Hepatic stellate cell (primary cell): ENCODE measurements at regions not wholly inside any gene's neighbourhood (a gene's known extent, or its start where the extent isn't known, plus 50 kb on each side); places are given as distances from the start of the nearest gene placed in this dataset.
A peak's percentile ranks its signal among the peaks of the same experiment; 100 is the strongest.

Experiments
- DNase-seq: peaks from one replicate; pipeline ENCODE4 v3.0.0; 2011; ENCODE audit warnings: low spot score

GRCh38 chr3:148642616-148643015, 55.1 kb upstream of the AGTR1 start:
- peak; percentile 3 for DNase-seq

GRCh38 chr3:148643389-148643840, 54.3 kb upstream of the AGTR1 start:
- peak; percentile 42 for DNase-seq

- no peak for DNase-seq
Measured at GRCh38 chr3:148646126-148646665, 51.5 kb upstream of the AGTR1 start.
